A673 (cell line): ENCODE measurements at regions not wholly inside any gene's neighbourhood (a gene's known extent, or its start where the extent isn't known, plus 50 kb on each side); places are given as distances from the start of the nearest gene placed in this dataset.

Experiments
- BruUV-seq: library from RNA; stranded (reverse); fragments of 400-500 nt; replicated peaks from 2 replicates; lab custom pipeline; 2021; lab: Mats Ljungman, UMichigan
- CTCF ChIA-PET: fragments of 300-600 bp; sonication (Branson Sonifier 250); formaldehyde crosslinking; loops from one replicate; lab custom pipeline; 2022; ENCODE audit warnings: antibody characterized with exemption; lab: Charles Lee
- POLR2A ChIA-PET: fragments of 300-600 bp; sonication (Branson Sonifier 250); formaldehyde crosslinking; loops from one replicate; lab custom pipeline; 2022; ENCODE audit warnings: antibody characterized with exemption; ENCODE audit not compliant: low non-redundant PET; lab: Charles Lee
- DNase-seq: peaks from one replicate; pipeline ENCODE4 v3.0.0-alpha.2; 2015; ENCODE audit warnings: low spot score
- H3K27ac ChIP-seq: fragments of 200-600 bp; sonication (generic); 2 replicates; pipeline ENCODE4 v1.5.1; 2016; ENCODE audit warnings: mixed run types, low read depth, mild to moderate bottlenecking, mixed read lengths, antibody characterized with exemption, low read length; ENCODE audit not compliant: poor library complexity, severe bottlenecking
- H3K27me3 ChIP-seq: fragments of 200-600 bp; sonication (generic); replicated peaks from 2 replicates; pipeline ENCODE4 v1.6.1; 2017; ENCODE audit warnings: mixed run types, low read depth, mild to moderate bottlenecking, mixed read lengths, antibody characterized with exemption, low read length; ENCODE audit not compliant: insufficient read depth, poor library complexity
- H3K36me3 ChIP-seq: fragments of 200-600 bp; sonication (generic); 2 replicates; pipeline ENCODE4 v1.6.1; 2016; ENCODE audit warnings: mixed run types, mild to moderate bottlenecking, mixed read lengths, antibody characterized with exemption, low read length; ENCODE audit not compliant: insufficient read depth, poor library complexity, severe bottlenecking
- H3K4me1 ChIP-seq: fragments of 200-600 bp; sonication (generic); 2 replicates; pipeline ENCODE4 v1.6.1; 2017; ENCODE audit warnings: mixed run types, mild to moderate bottlenecking, mixed read lengths, antibody characterized with exemption, low read length; ENCODE audit not compliant: insufficient read depth, poor library complexity, severe bottlenecking
- H3K4me3 ChIP-seq: fragments of 200-600 bp; sonication (generic); 2 replicates; pipeline ENCODE4 v1.5.1; 2016; ENCODE audit warnings: low read depth, mixed run types, mild to moderate bottlenecking, mixed read lengths, low read length; ENCODE audit not compliant: poor library complexity, severe bottlenecking
- H3K9me3 ChIP-seq: fragments of 200-600 bp; sonication (generic); 2 replicates; pipeline ENCODE4 v1.6.1; 2016; ENCODE audit warnings: mixed run types, low read depth, mild to moderate bottlenecking, mixed read lengths, antibody characterized with exemption, low read length; ENCODE audit not compliant: poor library complexity, severe bottlenecking
- CTCF ChIP-seq: fragments of 300-800, 200-600 bp; sonication (generic); conservative IDR thresholded peaks from 2 replicates; pipeline ENCODE4 v1.5.1; 2017; ENCODE audit warnings: low read depth, mild to moderate bottlenecking, antibody characterized with exemption, low read length, moderate library complexity, mixed read lengths
- EZH2 ChIP-seq: fragments of 200-600 bp; sonication (generic); IDR thresholded peaks from 2 replicates; pipeline ENCODE4 v1.6.1; 2017; ENCODE audit warnings: borderline replicate concordance, low read depth, mild to moderate bottlenecking, mixed read lengths, antibody characterized with exemption, low read length; ENCODE audit not compliant: poor library complexity, severe bottlenecking
- intact Hi-C: fragments of 100-400 bp; cut with micrococcal nuclease; formaldehyde crosslinking; loops from one replicate; pipeline ENCODE4 v1.10.0; 2022; ENCODE audit not compliant: unreplicated experiment

- Histone ChIP-seq H3K27me3 (peaks cover 10% of the 10 kb centered on the region), H3K36me3 (no peaks in the 10 kb centered on the region), H3K27ac (no peak overlapping the region), H3K4me1 (no peaks in the 10 kb centered on the region), H3K9me3 (no peaks in the 10 kb centered on the region), H3K4me3 (no peak overlapping the region)
- no peak for TF ChIP-seq CTCF
- no peak for TF ChIP-seq EZH2
- intact Hi-C loops, result no loop called here
- ChIA-PET CTCF (interaction anchor here (1.2 kb wide), 1 partner anchor 28 kb away, joined by 3 read pairs; no protein-coding TSS in a partner anchor), POLR2A (no interaction called here)
- DNase-seq, result no peak
- no TSS peak for BruUV-seq
Observed at GRCh38 chr11:128130052-128130451, 457.3 kb downstream of the ETS1 start.

GRCh38 chr11:128125723-128126122 lies 461.6 kb downstream of the ETS1 start:
- intact Hi-C loops, result no loop called here
- ChIA-PET CTCF (no interaction called here), POLR2A (no interaction called here)
- H3K9me3 ChIP-seq, result no peaks in the 10 kb centered on the region
- no peak for TF ChIP-seq EZH2
- TF ChIP-seq CTCF, result no peak
- no peaks in the 10 kb centered on the region for H3K4me1 ChIP-seq
- no peak overlapping the region for H3K27ac ChIP-seq
- peaks cover 2% of the 10 kb centered on the region for H3K27me3 ChIP-seq
- H3K36me3 ChIP-seq, result no peaks in the 10 kb centered on the region
- no peak overlapping the region for H3K4me3 ChIP-seq
- no TSS peak for BruUV-seq
- no peak for DNase-seq

- TF ChIP-seq CTCF, result no peak
- H3K4me1 ChIP-seq, result no peaks in the 10 kb centered on the region
- H3K27me3 ChIP-seq, result peaks cover 33% of the 10 kb centered on the region
- no TSS peak for BruUV-seq
- H3K27ac ChIP-seq, result no peak overlapping the region
- H3K9me3 ChIP-seq, result no peaks in the 10 kb centered on the region
- H3K4me3 ChIP-seq, result no peak overlapping the region
- CTCF ChIA-PET, result no interaction called here
- H3K36me3 ChIP-seq, result no peaks in the 10 kb centered on the region
- DNase-seq, result peak; percentile 35
- intact Hi-C loops, result no loop called here
- POLR2A ChIA-PET, result no interaction called here
Observed at GRCh38 chr11:128116885-128117284, 470.5 kb downstream of the ETS1 start.
